Jurkat, Clone E6-1 (cell line): ENCODE measurements at regions not wholly inside any gene's neighbourhood (a gene's known extent, or its start where the extent isn't known, plus 50 kb on each side); places are given as distances from the start of the nearest gene placed in this dataset.

ENCODE experiments used
- DNase-seq: peaks from one replicate; pipeline ENCODE4 v3.0.0-alpha.2; 2011; ENCODE audit warnings: low read depth, low spot score
- H3K4me3 ChIP-seq: 2 replicates; pipeline ENCODE4 v1.5.1; 2011; ENCODE audit warnings: mild to moderate bottlenecking, low read length, control low read depth, moderate library complexity

- no peak for DNase-seq
- H3K4me3 ChIP-seq: no peak overlapping the region
Observed at GRCh38 chr3:18843188-18843587, 305.1 kb upstream of the KCNH8 start.

DNA sequence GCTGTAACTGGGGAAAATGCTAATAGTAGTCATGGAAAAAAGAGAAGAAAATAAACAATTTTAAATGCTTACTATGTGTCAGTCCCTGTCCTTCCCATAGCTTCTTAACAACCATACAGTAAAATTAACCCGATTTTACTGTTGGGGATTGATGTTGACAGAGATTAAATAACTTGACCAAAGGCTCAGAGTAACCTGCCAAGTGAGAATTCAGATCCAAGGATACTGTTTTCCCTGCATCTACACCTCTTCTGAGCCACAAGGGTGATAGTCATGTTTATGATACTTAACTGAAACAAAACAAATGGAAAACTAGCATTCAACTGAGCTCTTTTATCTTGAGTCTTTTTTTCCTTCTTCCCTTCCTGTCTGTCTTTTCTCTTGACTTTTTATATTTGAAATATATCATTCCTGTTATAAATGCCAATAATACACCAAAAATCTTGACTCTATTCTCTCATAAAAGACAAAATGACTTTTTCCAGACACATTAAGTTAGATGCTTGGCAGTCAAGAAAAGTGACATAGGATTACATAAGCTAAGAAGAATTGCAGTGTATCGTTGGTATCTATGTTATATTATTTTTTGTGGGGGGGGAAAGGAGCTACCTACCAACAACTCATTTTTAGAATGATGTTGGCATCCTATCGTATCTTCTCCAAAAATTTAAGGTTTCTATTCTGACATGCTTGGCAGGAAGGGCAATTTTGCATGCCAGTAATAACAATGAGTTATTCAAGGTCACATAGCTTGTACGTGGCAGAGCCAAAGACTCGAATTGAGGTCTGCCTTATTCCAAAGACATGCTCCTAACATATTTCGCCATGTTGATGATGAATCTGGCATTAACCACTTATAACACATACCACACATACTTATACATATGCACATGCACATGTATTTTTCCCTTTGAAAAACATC, 306.6 kb upstream of the KCNH8 start:
- no peak for DNase-seq
- no peak overlapping the region for H3K4me3 ChIP-seq

- H3K4me3 ChIP-seq: no peak overlapping the region
- no peak for DNase-seq
Observed at GRCh38 chr3:18840535-18841137, 307.7 kb upstream of the KCNH8 start.

- no peak overlapping the region for H3K4me3 ChIP-seq
- no peak for DNase-seq
Observed at GRCh38 chr3:18838758-18839157, 309.6 kb upstream of the KCNH8 start.

- DNase-seq: no peak
- H3K4me3 ChIP-seq: no peak overlapping the region
Observed at GRCh38 chr3:18837137-18837755, 311.1 kb upstream of the KCNH8 start.

DNA sequence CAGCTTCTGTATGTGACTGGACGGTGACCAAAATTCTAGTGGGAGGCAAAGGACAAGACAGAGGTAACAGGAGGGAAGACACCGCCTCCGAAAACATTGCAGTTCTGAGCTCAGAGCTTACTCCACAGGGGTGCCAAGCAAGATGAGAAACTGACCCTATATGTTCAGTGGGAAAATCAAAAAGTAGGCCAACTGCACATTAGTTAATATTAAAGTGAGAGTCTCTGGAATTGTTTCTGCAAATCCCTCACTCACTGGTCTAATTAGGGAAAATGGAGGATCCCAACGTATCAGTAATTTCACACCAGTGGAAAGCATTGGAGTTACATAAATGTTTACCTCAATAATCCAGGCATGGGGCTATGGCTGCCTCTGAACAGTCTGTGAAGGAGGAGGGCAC, 313.3 kb upstream of the KCNH8 start:
- no peak overlapping the region for H3K4me3 ChIP-seq
- no peak for DNase-seq

- peak; percentile 78 for DNase-seq
- no peak overlapping the region for H3K4me3 ChIP-seq
Observed at GRCh38 chr3:18830087-18830486, 318.2 kb upstream of the KCNH8 start.

DNA sequence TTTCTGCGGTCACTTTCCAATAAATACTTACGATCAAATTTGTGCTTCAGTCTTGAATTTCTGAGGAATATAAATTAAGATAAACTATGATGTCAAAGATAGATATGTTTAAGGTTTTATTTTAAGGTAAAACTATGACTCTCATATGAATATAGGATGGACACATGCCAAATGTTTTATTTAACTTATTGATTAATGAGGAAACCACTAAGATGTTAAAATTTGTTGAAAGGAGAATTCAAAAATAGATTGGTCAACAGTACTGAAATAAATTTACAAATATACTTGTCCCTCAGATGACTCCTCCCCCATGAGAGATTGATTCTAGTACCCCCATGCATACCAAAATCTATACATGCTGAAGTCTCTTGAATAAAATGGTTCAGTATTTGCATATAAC, 319.7 kb upstream of the KCNH8 start:
- H3K4me3 ChIP-seq: no peak overlapping the region
- no peak for DNase-seq

DNA sequence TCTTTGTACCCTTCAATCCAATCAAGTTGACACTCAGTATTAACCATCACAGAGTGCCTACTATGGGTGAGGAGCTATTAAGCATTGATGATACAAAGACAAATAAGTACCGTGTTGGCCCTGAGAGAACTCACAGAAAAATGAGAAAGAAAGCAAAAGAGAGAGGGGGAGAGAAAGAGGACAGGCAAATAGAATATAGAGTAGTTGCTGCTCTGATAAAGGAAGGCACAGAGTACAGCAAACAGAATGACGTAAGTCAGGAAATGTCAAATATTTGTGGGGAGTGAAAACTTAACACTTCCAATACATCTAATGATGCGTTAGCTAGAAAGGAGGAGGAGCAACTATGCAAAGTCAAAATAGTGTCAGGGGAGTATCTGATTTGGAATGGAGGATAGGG, 320.6 kb upstream of the KCNH8 start:
- no peak for DNase-seq

GRCh38 chr3:18825665-18826064, 322.6 kb upstream of the KCNH8 start:
- DNase-seq: no peak
- no peak overlapping the region for H3K4me3 ChIP-seq

More for the DNA sequence above, 320.6 kb upstream of the KCNH8 start:
- no peak overlapping the region for H3K4me3 ChIP-seq

GRCh38 chr3:18813300-18813699, 335.0 kb upstream of the KCNH8 start:
- DNase-seq: no peak
- H3K4me3 ChIP-seq: no peak overlapping the region

DNA sequence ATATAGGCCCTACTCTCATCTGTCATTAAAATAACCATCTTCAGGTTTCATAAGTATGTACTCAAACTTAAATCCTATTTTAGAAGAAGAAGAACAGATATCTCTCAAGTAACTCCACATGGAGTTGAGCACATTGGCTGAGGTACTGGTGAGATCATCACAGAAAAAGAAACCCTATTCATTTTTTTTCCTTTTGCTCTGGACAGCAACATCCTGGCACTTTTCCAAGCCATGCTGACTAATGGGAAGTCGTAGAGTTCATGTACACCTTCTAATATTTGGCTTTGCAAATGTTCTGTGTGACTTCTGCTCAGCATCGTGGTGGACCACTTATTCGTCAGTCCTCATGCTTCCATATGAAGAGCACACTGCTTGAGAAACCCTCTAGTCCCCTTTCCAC, 336.0 kb upstream of the KCNH8 start:
- no peak for DNase-seq
- H3K4me3 ChIP-seq: no peak overlapping the region

DNA sequence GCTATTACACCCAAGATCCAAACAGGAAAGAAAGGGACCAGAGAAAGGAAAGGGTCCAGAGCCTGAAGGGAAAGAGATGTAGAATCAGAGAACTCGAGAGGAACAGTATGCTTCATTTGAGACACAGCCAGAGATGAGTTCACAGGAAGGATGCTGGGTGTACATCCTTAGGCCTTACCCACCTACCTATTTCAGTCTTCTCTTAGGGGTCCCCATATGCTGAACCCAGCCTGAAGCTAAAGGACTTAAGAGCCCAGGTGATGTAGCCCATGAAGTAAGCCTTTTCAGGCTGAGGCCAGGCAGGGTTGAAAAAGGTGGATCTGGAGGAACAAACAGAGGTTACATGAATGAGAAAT, 338.0 kb upstream of the KCNH8 start:
- H3K4me3 ChIP-seq: no peak overlapping the region
- no peak for DNase-seq

- no peak for DNase-seq
- no peak overlapping the region for H3K4me3 ChIP-seq
Observed at GRCh38 chr3:18809640-18810305, 338.5 kb upstream of the KCNH8 start.

DNA sequence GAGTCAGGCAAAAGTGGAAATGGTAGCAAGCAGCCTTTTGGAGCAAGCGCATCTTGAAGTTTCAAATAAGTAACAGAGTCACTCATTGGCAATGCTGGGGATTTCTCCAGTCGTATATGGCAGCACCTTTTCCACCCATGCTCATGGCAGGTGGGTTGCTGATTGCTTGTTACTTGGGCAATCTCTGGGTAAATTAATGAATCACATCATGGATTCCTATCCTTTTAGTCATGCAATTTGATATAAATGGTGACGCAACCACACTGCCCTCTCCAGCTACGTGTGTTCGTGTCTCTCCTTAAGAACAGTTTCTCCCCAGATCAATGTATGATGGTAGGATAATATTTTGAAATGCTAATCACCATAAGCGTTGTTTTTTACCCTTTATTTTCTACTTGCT, 339.9 kb upstream of the KCNH8 start:
- DNase-seq: no peak
- H3K4me3 ChIP-seq: no peak overlapping the region

- H3K4me3 ChIP-seq: no peak overlapping the region
Observed at GRCh38 chr3:18807593-18807992, 340.7 kb upstream of the KCNH8 start.

GRCh38 chr3:18806633-18807032, 341.7 kb upstream of the KCNH8 start:
- no peak overlapping the region for H3K4me3 ChIP-seq
- DNase-seq: no peak

More at GRCh38 chr3:18807593-18807992, 340.7 kb upstream of the KCNH8 start:
- no peak for DNase-seq

DNA sequence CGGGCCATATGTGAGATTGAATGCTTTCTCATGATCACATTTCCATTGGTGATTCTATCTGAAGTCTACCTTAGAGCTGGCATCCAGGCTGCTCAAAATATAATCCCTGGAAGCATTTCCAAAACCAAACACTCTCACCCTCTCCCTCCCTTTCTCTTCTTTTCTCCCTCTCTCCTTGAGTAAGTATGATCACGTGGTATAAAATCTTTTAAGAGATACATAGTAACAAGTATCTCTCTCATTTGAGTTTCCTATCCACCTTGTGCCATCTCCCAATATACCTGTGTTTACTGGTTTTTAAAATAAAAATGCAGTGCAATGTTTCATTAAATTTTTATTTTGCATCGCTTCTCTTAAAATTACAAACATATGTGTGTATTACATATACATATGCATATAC, 350.9 kb upstream of the KCNH8 start:
- no peak for DNase-seq
- H3K4me3 ChIP-seq: no peak overlapping the region

DNA sequence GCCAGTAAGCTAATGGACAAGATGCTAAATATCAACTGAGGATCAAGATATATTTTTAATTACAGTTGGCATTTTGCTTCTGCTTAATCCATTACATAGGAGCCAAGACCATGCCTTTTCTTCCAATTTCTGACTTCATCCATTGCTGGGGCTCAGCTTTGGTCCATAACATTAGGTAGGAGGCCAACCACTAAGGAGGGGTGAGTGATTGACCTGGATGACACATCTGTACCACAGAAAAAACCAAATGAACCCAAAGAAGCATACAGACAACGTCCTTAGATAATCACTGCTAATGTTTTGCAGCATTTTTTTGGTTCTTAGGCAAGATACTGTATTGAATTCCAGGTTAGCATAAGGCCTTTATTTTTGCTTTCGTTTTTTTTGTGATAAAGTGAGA, 353.2 kb upstream of the KCNH8 start:
- no peak for DNase-seq
- no peak overlapping the region for H3K4me3 ChIP-seq

DNA sequence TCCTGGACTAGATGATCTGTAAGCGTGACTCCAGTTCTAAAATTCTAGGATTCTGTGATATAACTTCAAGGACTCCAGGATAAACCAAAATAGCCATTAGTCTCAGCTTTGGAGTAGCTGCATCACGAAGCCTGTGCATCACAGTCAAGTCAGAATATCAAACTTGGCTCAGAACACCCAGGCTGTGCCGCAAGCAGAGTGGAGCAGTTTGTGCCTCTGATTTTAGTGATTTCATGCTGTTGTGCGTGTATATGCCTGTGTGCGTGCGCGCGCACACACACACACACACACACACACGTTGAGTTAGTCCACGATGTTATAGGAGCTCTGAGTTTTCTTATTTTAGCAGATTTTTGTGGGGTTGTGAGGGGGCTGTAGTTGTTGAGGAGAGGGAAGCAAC, 356.6 kb upstream of the KCNH8 start:
- no peak for DNase-seq
- H3K4me3 ChIP-seq: no peak overlapping the region
